ENCODE measurements at regions not wholly inside any gene's neighbourhood (a gene's known extent, or its start where the extent isn't known, plus 50 kb on each side); places are given as distances from the start of the nearest gene placed in this dataset.

DNA sequence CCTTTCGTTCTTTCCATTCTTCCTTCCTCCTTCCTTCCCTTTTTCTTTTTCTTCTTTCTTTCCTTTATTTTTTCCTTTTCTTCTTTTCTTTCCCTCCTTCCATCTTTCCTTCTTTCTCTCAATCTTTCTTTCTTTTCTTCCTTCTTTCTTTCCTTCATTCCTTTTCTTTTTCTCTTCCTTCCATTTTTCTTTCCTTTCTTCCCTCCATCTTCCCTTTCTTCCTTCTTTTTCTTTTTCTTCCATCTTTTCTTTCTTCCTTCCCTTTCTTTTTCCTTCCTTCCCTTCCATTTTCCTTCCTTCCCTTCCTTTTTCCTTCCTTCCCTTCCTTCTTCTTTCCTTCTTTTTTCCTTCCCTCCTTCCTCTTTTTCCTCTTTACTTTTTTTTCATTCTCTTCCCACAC lies 568.7 kb downstream of the GALR1 start:
- Histone ChIP-seq H3K4me2 (ENCODE audit: control insufficient read depth, extremely low read depth, insufficient read depth, low read depth, low read length) (no peak overlapping the region), H3K27me3 (ENCODE audit: control insufficient read depth, extremely low read depth, insufficient read depth, low read length) (no peaks in the 10 kb centered on the region), H2AFZ (ENCODE audit: control insufficient read depth, low read length) (no peak overlapping the region), H3K4me3 (ENCODE audit: control insufficient read depth in 2 of 3, extremely low read depth in 1 of 3, insufficient read depth in 2 of 3, low read depth in 1 of 3, low read length in 3 of 3) (no peak overlapping the region), H3K4me1 (ENCODE audit: control insufficient read depth, extremely low read depth, insufficient read depth, low read length) (no peaks in the 10 kb centered on the region), H4K20me1 (ENCODE audit: control insufficient read depth, extremely low read depth, insufficient read depth, low read length) (no peaks in the 10 kb centered on the region), H3K9ac (ENCODE audit: control insufficient read depth, extremely low read depth, insufficient read depth, low read length) (no peak overlapping the region), H3K36me3 (ENCODE audit: control insufficient read depth in 2 of 2, extremely low read depth in 1 of 2, insufficient read depth in 2 of 2, low read length in 2 of 2) (no peaks in the 10 kb centered on the region), H3K9me1 (ENCODE audit: control insufficient read depth, extremely low read depth, insufficient read depth, low read length) (no peaks in the 10 kb centered on the region), H3K79me2 (ENCODE audit: control insufficient read depth, insufficient read depth, low read length) (no peaks in the 10 kb centered on the region), H3K9me3 (ENCODE audit: control insufficient read depth, low read depth, low read length) (peaks cover 3% of the 10 kb centered on the region), H3K27ac (ENCODE audit: control insufficient read depth, insufficient read depth, low read length) (no peak overlapping the region)
- no peak for TF ChIP-seq EZH2 (IDR thresholded peaks at IDR 0.05; ENCODE audit: low read length)
- TF ChIP-seq, protein P1, sequence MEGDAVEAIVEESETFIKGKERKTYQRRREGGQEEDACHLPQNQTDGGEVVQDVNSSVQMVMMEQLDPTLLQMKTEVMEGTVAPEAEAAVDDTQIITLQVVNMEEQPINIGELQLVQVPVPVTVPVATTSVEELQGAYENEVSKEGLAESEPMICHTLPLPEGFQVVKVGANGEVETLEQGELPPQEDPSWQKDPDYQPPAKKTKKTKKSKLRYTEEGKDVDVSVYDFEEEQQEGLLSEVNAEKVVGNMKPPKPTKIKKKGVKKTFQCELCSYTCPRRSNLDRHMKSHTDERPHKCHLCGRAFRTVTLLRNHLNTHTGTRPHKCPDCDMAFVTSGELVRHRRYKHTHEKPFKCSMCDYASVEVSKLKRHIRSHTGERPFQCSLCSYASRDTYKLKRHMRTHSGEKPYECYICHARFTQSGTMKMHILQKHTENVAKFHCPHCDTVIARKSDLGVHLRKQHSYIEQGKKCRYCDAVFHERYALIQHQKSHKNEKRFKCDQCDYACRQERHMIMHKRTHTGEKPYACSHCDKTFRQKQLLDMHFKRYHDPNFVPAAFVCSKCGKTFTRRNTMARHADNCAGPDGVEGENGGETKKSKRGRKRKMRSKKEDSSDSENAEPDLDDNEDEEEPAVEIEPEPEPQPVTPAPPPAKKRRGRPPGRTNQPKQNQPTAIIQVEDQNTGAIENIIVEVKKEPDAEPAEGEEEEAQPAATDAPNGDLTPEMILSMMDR (optimal IDR thresholded peaks at IDR 0.05 in 1 of 3, IDR thresholded peaks at IDR 0.05 in 1 of 3, conservative IDR thresholded peaks at IDR 0.05 in 1 of 3; ENCODE audit: extremely low read depth in 1 of 3, insufficient read depth in 2 of 3, low read length in 3 of 3) = no peak
- FAIRE-seq (no peak), DNase-seq (ENCODE audit: low read depth, low spot score) (no peak)
- dilution Hi-C loops (cut with MboI; ENCODE audit: extremely low pct_ligation_motif_present, low sequenced_read_pairs) = no loop called here

DNA sequence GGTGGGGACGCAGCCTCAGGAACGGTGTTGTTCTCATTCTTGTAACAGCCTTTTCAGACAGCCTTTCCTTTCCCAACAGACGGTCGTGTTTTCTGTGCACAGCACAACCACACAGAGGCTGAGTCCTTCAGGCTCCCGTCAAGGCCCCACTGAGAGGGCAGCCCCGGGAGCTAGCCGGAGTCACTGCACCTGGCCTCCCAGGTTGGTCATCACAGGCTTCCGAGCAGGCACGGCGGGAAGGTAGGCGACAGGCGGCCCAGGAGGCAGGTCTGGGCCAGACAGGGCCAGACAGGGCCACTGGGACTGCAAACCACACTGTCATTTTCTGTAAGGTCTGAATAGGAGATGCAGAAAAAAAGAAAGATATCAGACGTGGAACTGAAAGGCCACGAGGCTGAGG lies 570.8 kb downstream of the GALR1 start:
- no peak for TF ChIP-seq EZH2 (IDR thresholded peaks at IDR 0.05; ENCODE audit: low read length)
- TF ChIP-seq, protein P1 (optimal IDR thresholded peaks at IDR 0.05 in 1 of 3, IDR thresholded peaks at IDR 0.05 in 1 of 3, conservative IDR thresholded peaks at IDR 0.05 in 1 of 3; ENCODE audit: extremely low read depth in 1 of 3, insufficient read depth in 2 of 3, low read length in 3 of 3) = no peak
- Histone ChIP-seq H3K27me3 (ENCODE audit: control insufficient read depth, extremely low read depth, insufficient read depth, low read length) (no peaks in the 10 kb centered on the region), H3K9me1 (ENCODE audit: control insufficient read depth, extremely low read depth, insufficient read depth, low read length) (no peaks in the 10 kb centered on the region), H3K4me3 (ENCODE audit: control insufficient read depth in 2 of 3, extremely low read depth in 1 of 3, insufficient read depth in 2 of 3, low read depth in 1 of 3, low read length in 3 of 3) (no peak overlapping the region), H3K79me2 (ENCODE audit: control insufficient read depth, insufficient read depth, low read length) (no peaks in the 10 kb centered on the region), H3K36me3 (ENCODE audit: control insufficient read depth in 2 of 2, extremely low read depth in 1 of 2, insufficient read depth in 2 of 2, low read length in 2 of 2) (no peaks in the 10 kb centered on the region), H3K9me3 (ENCODE audit: control insufficient read depth, low read depth, low read length) (peaks cover 3% of the 10 kb centered on the region), H4K20me1 (ENCODE audit: control insufficient read depth, extremely low read depth, insufficient read depth, low read length) (no peaks in the 10 kb centered on the region), H3K4me2 (ENCODE audit: control insufficient read depth, extremely low read depth, insufficient read depth, low read depth, low read length) (no peak overlapping the region), H2AFZ (ENCODE audit: control insufficient read depth, low read length) (no peak overlapping the region), H3K9ac (ENCODE audit: control insufficient read depth, extremely low read depth, insufficient read depth, low read length) (no peak overlapping the region), H3K27ac (ENCODE audit: control insufficient read depth, insufficient read depth, low read length) (no peak overlapping the region), H3K4me1 (ENCODE audit: control insufficient read depth, extremely low read depth, insufficient read depth, low read length) (no peaks in the 10 kb centered on the region)
- dilution Hi-C loops (cut with MboI; ENCODE audit: extremely low pct_ligation_motif_present, low sequenced_read_pairs) = no loop called here
- DNase-seq (ENCODE audit: low read depth, low spot score) (no peak), FAIRE-seq (no peak)

Data from keratinocyte (primary cell).